ENCODE measurements at regions not wholly inside any gene's neighbourhood (a gene's known extent, or its start where the extent isn't known, plus 50 kb on each side); places are given as distances from the start of the nearest gene placed in this dataset.

DNA sequence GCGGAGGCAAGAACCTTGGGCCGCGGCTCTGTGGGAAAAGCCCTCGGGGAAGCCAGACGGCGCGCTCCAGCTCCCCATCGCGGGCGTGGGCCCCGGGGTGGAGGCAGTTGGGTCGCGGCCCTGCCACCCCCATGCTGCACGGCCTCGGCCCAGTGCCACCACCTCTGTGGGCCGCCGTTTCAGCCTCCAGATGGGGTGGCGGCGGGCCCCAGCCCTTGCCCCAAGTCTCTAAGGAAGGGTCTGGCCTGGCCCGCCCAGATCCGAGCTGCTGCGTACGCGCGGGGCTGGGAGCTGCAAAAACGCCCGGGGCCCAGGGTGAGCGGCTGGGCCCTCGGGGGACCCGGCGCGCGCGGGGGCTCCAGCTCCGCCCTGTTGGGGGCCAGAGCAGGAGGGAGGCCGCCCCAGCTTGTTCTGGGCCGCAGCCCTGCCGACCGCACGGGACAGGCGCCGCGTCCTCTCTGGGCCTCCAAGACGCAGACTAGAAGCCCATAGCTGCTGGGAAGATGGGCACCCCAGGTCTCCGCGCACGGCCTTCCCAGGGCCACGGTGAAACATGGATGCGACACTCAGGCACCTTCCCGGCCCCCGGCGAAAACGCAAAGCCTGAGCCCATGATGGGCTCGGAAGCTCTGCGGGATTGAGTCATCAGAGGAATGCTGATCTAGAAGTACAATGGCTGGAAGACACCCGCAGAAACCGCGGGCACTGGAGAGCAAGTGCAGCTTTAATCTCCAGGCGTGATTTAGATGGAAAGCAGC, 110.1 kb downstream of the KCTD15 start:
- H3K27ac ChIP-seq (ENCODE audit: control insufficient read depth, insufficient read depth, low read length), result no peak overlapping the region
- no peaks in the 10 kb centered on the region for H3K27me3 ChIP-seq (ENCODE audit: control insufficient read depth, extremely low read depth, insufficient read depth, low read length)
- TF ChIP-seq, protein P1, sequence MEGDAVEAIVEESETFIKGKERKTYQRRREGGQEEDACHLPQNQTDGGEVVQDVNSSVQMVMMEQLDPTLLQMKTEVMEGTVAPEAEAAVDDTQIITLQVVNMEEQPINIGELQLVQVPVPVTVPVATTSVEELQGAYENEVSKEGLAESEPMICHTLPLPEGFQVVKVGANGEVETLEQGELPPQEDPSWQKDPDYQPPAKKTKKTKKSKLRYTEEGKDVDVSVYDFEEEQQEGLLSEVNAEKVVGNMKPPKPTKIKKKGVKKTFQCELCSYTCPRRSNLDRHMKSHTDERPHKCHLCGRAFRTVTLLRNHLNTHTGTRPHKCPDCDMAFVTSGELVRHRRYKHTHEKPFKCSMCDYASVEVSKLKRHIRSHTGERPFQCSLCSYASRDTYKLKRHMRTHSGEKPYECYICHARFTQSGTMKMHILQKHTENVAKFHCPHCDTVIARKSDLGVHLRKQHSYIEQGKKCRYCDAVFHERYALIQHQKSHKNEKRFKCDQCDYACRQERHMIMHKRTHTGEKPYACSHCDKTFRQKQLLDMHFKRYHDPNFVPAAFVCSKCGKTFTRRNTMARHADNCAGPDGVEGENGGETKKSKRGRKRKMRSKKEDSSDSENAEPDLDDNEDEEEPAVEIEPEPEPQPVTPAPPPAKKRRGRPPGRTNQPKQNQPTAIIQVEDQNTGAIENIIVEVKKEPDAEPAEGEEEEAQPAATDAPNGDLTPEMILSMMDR (optimal IDR thresholded peaks at IDR 0.05 in 1 of 3, IDR thresholded peaks at IDR 0.05 in 1 of 3, conservative IDR thresholded peaks at IDR 0.05 in 1 of 3; ENCODE audit: extremely low read depth in 1 of 3, insufficient read depth in 2 of 3, low read length in 3 of 3), result no peak
- no peak for TF ChIP-seq EZH2 (IDR thresholded peaks at IDR 0.05; ENCODE audit: low read length)
- H4K20me1 ChIP-seq (ENCODE audit: control insufficient read depth, extremely low read depth, insufficient read depth, low read length), result no peaks in the 10 kb centered on the region
- peak overlapping the region; percentile 15 for H3K9ac ChIP-seq (ENCODE audit: control insufficient read depth, extremely low read depth, insufficient read depth, low read length)
- H3K9me1 ChIP-seq (ENCODE audit: control insufficient read depth, extremely low read depth, insufficient read depth, low read length), result no peaks in the 10 kb centered on the region
- H3K9me3 ChIP-seq (ENCODE audit: control insufficient read depth, low read depth, low read length), result no peaks in the 10 kb centered on the region
- H3K36me3 ChIP-seq (ENCODE audit: control insufficient read depth in 2 of 2, extremely low read depth in 1 of 2, insufficient read depth in 2 of 2, low read length in 2 of 2), result no peaks in the 10 kb centered on the region
- peak overlapping the region in 2 of 3 experiments; percentile 26 to 38 for H3K4me3 ChIP-seq (ENCODE audit: control insufficient read depth in 2 of 3, extremely low read depth in 1 of 3, insufficient read depth in 2 of 3, low read depth in 1 of 3, low read length in 3 of 3)
- H3K4me2 ChIP-seq (ENCODE audit: control insufficient read depth, extremely low read depth, insufficient read depth, low read depth, low read length), result peak overlapping the region; percentile 66
- no peaks in the 10 kb centered on the region for H3K79me2 ChIP-seq (ENCODE audit: control insufficient read depth, insufficient read depth, low read length)
- H3K4me1 ChIP-seq (ENCODE audit: control insufficient read depth, extremely low read depth, insufficient read depth, low read length), result peaks cover 14% of the 10 kb centered on the region
- peak overlapping the region; percentile 46 for H2AFZ ChIP-seq (ENCODE audit: control insufficient read depth, low read length)
- FAIRE-seq, result no peak
- dilution Hi-C loops (cut with MboI; ENCODE audit: extremely low pct_ligation_motif_present, low sequenced_read_pairs), result no loop called here
- peak; percentile 7 for DNase-seq (ENCODE audit: low read depth, low spot score)

DNA sequence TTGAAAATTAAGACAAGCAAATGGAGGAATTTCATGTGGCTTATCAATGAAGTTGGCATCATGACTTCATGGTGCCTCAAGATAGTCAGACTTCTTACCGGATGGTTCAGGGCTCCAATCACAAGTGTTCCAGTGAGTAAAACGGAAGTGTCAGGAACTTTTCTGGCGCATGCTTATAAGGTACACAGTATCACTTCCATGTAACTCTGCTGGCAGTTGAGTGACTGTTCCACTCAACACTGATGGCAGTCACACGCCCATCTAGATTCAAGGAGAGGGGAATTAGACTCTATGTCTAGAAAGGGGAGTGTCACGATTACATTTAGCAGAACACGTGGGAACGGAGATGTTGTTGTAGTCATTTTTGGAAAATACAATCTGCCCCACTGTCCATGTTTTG, 114.3 kb downstream of the KCTD15 start:
- DNase-seq (ENCODE audit: low read depth, low spot score) (no peak), FAIRE-seq (no peak)
- Histone ChIP-seq H3K9me3 (ENCODE audit: control insufficient read depth, low read depth, low read length) (no peaks in the 10 kb centered on the region), H3K36me3 (ENCODE audit: control insufficient read depth in 2 of 2, extremely low read depth in 1 of 2, insufficient read depth in 2 of 2, low read length in 2 of 2) (no peaks in the 10 kb centered on the region), H3K4me1 (ENCODE audit: control insufficient read depth, extremely low read depth, insufficient read depth, low read length) (peaks cover 4% of the 10 kb centered on the region), H3K27me3 (ENCODE audit: control insufficient read depth, extremely low read depth, insufficient read depth, low read length) (no peaks in the 10 kb centered on the region), H4K20me1 (ENCODE audit: control insufficient read depth, extremely low read depth, insufficient read depth, low read length) (no peaks in the 10 kb centered on the region), H2AFZ (ENCODE audit: control insufficient read depth, low read length) (no peak overlapping the region), H3K79me2 (ENCODE audit: control insufficient read depth, insufficient read depth, low read length) (no peaks in the 10 kb centered on the region), H3K4me3 (ENCODE audit: control insufficient read depth in 2 of 3, extremely low read depth in 1 of 3, insufficient read depth in 2 of 3, low read depth in 1 of 3, low read length in 3 of 3) (no peak overlapping the region), H3K4me2 (ENCODE audit: control insufficient read depth, extremely low read depth, insufficient read depth, low read depth, low read length) (no peak overlapping the region), H3K9me1 (ENCODE audit: control insufficient read depth, extremely low read depth, insufficient read depth, low read length) (no peaks in the 10 kb centered on the region), H3K9ac (ENCODE audit: control insufficient read depth, extremely low read depth, insufficient read depth, low read length) (no peak overlapping the region), H3K27ac (ENCODE audit: control insufficient read depth, insufficient read depth, low read length) (no peak overlapping the region)
- TF ChIP-seq EZH2 (IDR thresholded peaks at IDR 0.05; ENCODE audit: low read length), result no peak
- TF ChIP-seq, protein P1 (optimal IDR thresholded peaks at IDR 0.05 in 1 of 3, IDR thresholded peaks at IDR 0.05 in 1 of 3, conservative IDR thresholded peaks at IDR 0.05 in 1 of 3; ENCODE audit: extremely low read depth in 1 of 3, insufficient read depth in 2 of 3, low read length in 3 of 3), result no peak
- dilution Hi-C loops (cut with MboI; ENCODE audit: extremely low pct_ligation_motif_present, low sequenced_read_pairs), result no loop called here
